Activated effector memory CD4-positive, alpha-beta T cell treated with anti-CD3 and anti-CD28 coated beads, Interleukin-2, amount 50 U/mL, for 16 hours (primary cell): ENCODE measurements at regions not wholly inside any gene's neighbourhood (a gene's known extent, or its start where the extent isn't known, plus 50 kb on each side); places are given as distances from the start of the nearest gene placed in this dataset.

Source experiments
- DNase-seq: peaks from one replicate; pipeline ENCODE4 v3.0.0-alpha.2; 2020

GRCh38 chr3:22907796-22908195, 295.3 kb upstream of the UBE2E2 start:
- DNase-seq = no peak

- no peak for DNase-seq
Measured at GRCh38 chr3:22908989-22909507, 294.1 kb upstream of the UBE2E2 start.

- no peak for DNase-seq
Measured at GRCh38 chr3:22916933-22917332, 286.2 kb upstream of the UBE2E2 start.

GRCh38 chr3:22920006-22920405, 283.1 kb upstream of the UBE2E2 start:
- no peak for DNase-seq

GRCh38 chr3:22922317-22922716, 280.8 kb upstream of the UBE2E2 start:
- DNase-seq = no peak

GRCh38 chr3:22923711-22924110, 279.4 kb upstream of the UBE2E2 start:
- DNase-seq = no peak

- no peak for DNase-seq
Measured at GRCh38 chr3:22928216-22929110, 274.7 kb upstream of the UBE2E2 start.

GRCh38 chr3:22933051-22933840, 269.9 kb upstream of the UBE2E2 start:
- no peak for DNase-seq

GRCh38 chr3:22933841-22934116, 269.3 kb upstream of the UBE2E2 start:
- DNase-seq = no peak

GRCh38 chr3:22935040-22935439, 268.1 kb upstream of the UBE2E2 start:
- DNase-seq = no peak

- no peak for DNase-seq
Measured at GRCh38 chr3:22937536-22937935, 265.6 kb upstream of the UBE2E2 start.

GRCh38 chr3:22938739-22939138, 264.4 kb upstream of the UBE2E2 start:
- DNase-seq = no peak

GRCh38 chr3:22939349-22939748, 263.8 kb upstream of the UBE2E2 start:
- DNase-seq = no peak

- no peak for DNase-seq
Measured at GRCh38 chr3:22940285-22940684, 262.8 kb upstream of the UBE2E2 start.

- no peak for DNase-seq
Measured at GRCh38 chr3:22942981-22943380, 260.1 kb upstream of the UBE2E2 start.

- no peak for DNase-seq
Measured at GRCh38 chr3:22947851-22948250, 255.3 kb upstream of the UBE2E2 start.

- DNase-seq = no peak
Measured at GRCh38 chr3:22951910-22952309, 251.2 kb upstream of the UBE2E2 start.

- no peak for DNase-seq
Measured at GRCh38 chr3:22952860-22953259, 250.3 kb upstream of the UBE2E2 start.

- DNase-seq = no peak
Measured at GRCh38 chr3:22959593-22959992, 243.5 kb upstream of the UBE2E2 start.

GRCh38 chr3:22960105-22960984, 242.8 kb upstream of the UBE2E2 start:
- DNase-seq = no peak

GRCh38 chr3:22962244-22962643, 240.9 kb upstream of the UBE2E2 start:
- no peak for DNase-seq

GRCh38 chr3:22966349-22966748, 236.8 kb upstream of the UBE2E2 start:
- no peak for DNase-seq

GRCh38 chr3:22969276-22969675, 233.9 kb upstream of the UBE2E2 start:
- DNase-seq = no peak
